ENCODE measurements at regions not wholly inside any gene's neighbourhood (a gene's known extent, or its start where the extent isn't known, plus 50 kb on each side); places are given as distances from the start of the nearest gene placed in this dataset.
"Not testable (repeated sequence)": the region's sequence is repeated elsewhere in the genome, so short reads cannot be mapped to it uniquely, and the experiment has no call there.

- in situ Hi-C loops (cut with MboI; ENCODE audit: low sequenced_read_pairs, unreplicated experiment): no loop called here
- no peak for TF ChIP-seq CTCF (IDR thresholded peaks at IDR 0.05; ENCODE audit: borderline replicate concordance, control extremely low read depth, extremely low read depth, insufficient read depth, missing control alignments)
- DNase-seq (ENCODE audit: low spot score): no peak
Measured at GRCh38 chr2:9722451-9722850, 91.7 kb upstream of the YWHAQ start.

GRCh38 chr2:9724565-9724964 lies 93.8 kb upstream of the YWHAQ start:
- DNase-seq (ENCODE audit: low spot score): no peak
- TF ChIP-seq CTCF (IDR thresholded peaks at IDR 0.05; ENCODE audit: borderline replicate concordance, control extremely low read depth, extremely low read depth, insufficient read depth, missing control alignments): no peak
- in situ Hi-C loops (cut with MboI; ENCODE audit: low sequenced_read_pairs, unreplicated experiment): no loop called here

- no peak for TF ChIP-seq CTCF (IDR thresholded peaks at IDR 0.05; ENCODE audit: borderline replicate concordance, control extremely low read depth, extremely low read depth, insufficient read depth, missing control alignments)
- in situ Hi-C loops (cut with MboI; ENCODE audit: low sequenced_read_pairs, unreplicated experiment): no loop called here
- no peak for DNase-seq (ENCODE audit: low spot score)
Measured at GRCh38 chr2:9725106-9725505, 94.3 kb upstream of the YWHAQ start.

- DNase-seq (ENCODE audit: low spot score); in situ Hi-C loops (cut with MboI; ENCODE audit: low sequenced_read_pairs, unreplicated experiment): not testable (repeated sequence)
Measured at GRCh38 chr2:9726016-9726415, 95.2 kb upstream of the YWHAQ start.

- DNase-seq (ENCODE audit: low spot score); in situ Hi-C loops (cut with MboI; ENCODE audit: low sequenced_read_pairs, unreplicated experiment): not testable (repeated sequence)
Measured at GRCh38 chr2:9730523-9730922, 99.7 kb upstream of the YWHAQ start.

- in situ Hi-C loops (cut with MboI; ENCODE audit: low sequenced_read_pairs, unreplicated experiment): no loop called here
- no peak for DNase-seq (ENCODE audit: low spot score)
- no peak for TF ChIP-seq CTCF (IDR thresholded peaks at IDR 0.05; ENCODE audit: borderline replicate concordance, control extremely low read depth, extremely low read depth, insufficient read depth, missing control alignments)
Measured at GRCh38 chr2:9732824-9733223, 102.0 kb upstream of the YWHAQ start.

- in situ Hi-C loops (cut with MboI; ENCODE audit: low sequenced_read_pairs, unreplicated experiment): no loop called here
- no peak for TF ChIP-seq CTCF (IDR thresholded peaks at IDR 0.05; ENCODE audit: borderline replicate concordance, control extremely low read depth, extremely low read depth, insufficient read depth, missing control alignments)
- no peak for DNase-seq (ENCODE audit: low spot score)
Measured at GRCh38 chr2:9734308-9734707, 103.5 kb upstream of the YWHAQ start.

- DNase-seq (ENCODE audit: low spot score): no peak
- TF ChIP-seq CTCF (IDR thresholded peaks at IDR 0.05; ENCODE audit: borderline replicate concordance, control extremely low read depth, extremely low read depth, insufficient read depth, missing control alignments): no peak
- in situ Hi-C loops (cut with MboI; ENCODE audit: low sequenced_read_pairs, unreplicated experiment): no loop called here
Measured at GRCh38 chr2:9735335-9735734, 104.5 kb upstream of the YWHAQ start.
